UCSD-AML1 (cell line): ENCODE measurements at regions not wholly inside any gene's neighbourhood (a gene's known extent, or its start where the extent isn't known, plus 50 kb on each side); places are given as distances from the start of the nearest gene placed in this dataset.
"Not testable (repeated sequence)": the region's sequence is repeated elsewhere in the genome, so short reads cannot be mapped to it uniquely, and the experiment has no call there.

ENCODE experiments used
- DNase-seq: peaks from one replicate; lab custom pipeline; 2025; ENCODE audit not compliant: unreplicated experiment; lab: John Stamatoyannopoulos, UW

- DNase-seq, result no peak
These were observed 59.3 kb downstream of the BTBD3 start for GRCh38 chr20:11976966-11977365.

GRCh38 chr20:11978496-11978895 lies 60.8 kb downstream of the BTBD3 start:
- no peak for DNase-seq

- DNase-seq, result no peak
These were observed 61.8 kb downstream of the BTBD3 start for GRCh38 chr20:11979306-11979990.

GRCh38 chr20:11980263-11980662 lies 62.6 kb downstream of the BTBD3 start:
- DNase-seq, result no peak

- no peak for DNase-seq
These were observed 63.8 kb downstream of the BTBD3 start for GRCh38 chr20:11981366-11981947.

- no peak for DNase-seq
These were observed 64.7 kb downstream of the BTBD3 start for GRCh38 chr20:11982289-11982954.

GRCh38 chr20:11982955-11983470 lies 65.3 kb downstream of the BTBD3 start:
- DNase-seq, result no peak

- DNase-seq, result no peak
These were observed 69.3 kb downstream of the BTBD3 start for GRCh38 chr20:11986954-11987353.

DNA sequence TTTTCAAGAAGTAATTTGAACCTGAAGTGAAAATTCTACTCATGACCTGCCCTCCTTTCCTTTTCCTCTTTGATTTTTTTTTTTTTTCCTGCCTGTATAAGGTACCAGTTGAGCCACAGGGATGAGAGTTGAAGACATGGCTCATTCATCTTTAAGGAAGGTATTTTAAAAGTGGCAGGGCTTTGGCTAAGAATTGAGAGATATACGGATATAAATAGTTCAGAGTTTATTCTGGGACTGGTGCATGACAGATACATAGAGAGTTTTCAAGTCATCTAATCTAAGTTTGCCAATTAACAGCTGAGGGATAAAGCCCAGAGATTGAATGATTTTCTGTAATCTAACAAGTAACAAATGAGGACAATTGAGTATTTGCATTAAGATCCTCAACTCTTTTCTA lies 69.8 kb downstream of the BTBD3 start:
- DNase-seq, result no peak

DNA sequence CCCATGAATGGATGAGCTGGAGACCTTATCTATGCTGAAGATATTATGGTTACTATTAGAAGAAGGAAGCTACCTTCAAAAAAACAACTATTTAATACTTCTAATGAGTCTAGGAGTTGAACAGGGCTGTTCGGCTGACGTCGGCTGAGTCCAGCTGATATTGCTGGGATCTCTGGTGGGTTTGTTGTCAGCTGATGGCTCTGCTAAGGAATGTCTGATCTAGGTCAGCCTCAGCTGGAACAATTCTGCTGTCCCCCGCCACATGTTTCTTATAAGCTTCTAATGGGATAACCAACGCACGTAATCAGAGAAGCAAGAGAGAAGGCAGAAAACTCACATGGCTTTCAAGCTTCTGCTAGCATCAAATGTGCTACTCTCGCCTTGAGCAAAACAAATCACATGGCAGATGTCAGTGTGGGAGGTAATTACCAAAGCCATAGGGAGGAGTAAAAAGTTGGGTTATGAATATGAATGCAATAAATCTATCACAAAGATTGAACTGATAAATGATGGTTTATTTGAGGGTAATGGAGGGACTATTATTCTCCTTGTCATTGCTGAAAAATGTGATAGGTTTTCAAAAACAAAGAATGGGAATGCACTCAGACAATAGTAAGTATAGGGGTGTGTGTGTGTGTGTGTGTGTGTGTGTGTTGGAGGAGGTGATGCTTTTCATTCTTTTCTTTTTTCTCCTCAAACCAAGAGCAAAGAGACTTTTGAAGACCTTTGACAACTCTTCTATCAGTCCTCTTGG lies 71.5 kb downstream of the BTBD3 start:
- no peak for DNase-seq

- DNase-seq, result no peak
These were observed 74.7 kb downstream of the BTBD3 start for GRCh38 chr20:11992426-11992825.

DNA sequence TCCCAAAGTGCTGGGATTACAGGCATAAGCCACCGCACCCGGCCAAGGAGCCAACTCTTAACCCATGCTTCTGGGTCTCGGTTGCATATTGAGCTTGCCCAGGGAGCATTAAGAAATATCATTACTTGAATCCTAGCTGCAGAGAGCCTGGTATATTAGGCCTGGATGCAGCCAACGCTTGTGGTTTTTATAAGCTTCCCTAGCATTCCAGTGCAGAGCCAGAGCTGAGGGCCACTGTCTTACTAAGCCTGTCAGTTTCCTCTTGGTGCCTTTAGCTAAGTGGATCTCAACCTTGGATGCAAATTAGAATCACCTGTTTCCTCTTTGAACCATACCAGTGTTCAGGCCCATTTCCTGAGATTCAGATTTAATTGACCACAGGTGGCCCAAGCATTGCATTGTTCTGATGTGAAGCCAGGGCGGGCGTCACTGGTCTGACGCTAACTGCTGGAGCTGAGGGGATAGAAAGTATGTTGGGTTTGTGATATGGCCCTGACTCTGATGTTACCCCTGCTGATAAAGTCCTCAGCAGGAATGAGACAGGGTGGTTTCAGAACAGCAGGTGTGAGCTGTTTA lies 76.3 kb downstream of the BTBD3 start:
- no peak for DNase-seq

GRCh38 chr20:11995805-11996567 lies 78.3 kb downstream of the BTBD3 start:
- DNase-seq, result no peak

DNA sequence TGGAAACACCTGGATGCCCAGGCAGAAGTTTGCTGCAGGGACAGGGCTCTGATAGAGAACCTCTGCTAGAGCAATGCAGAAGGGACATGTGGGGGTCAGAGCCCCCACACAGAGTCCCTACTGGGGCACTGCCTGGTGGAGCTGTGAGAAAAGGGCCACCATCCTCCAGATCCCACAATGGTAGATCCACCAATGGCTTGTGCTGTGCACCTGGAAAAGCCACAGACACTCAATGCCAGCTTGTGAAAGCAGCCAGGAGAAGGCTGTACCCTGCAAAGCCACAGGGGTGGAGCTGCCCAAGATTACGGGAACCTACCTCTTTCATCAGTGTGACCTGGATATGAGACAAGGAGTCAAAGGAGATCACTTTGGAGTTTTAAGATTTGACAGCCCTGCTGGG lies 87.1 kb downstream of the BTBD3 start:
- DNase-seq, result not testable (repeated sequence)

DNA sequence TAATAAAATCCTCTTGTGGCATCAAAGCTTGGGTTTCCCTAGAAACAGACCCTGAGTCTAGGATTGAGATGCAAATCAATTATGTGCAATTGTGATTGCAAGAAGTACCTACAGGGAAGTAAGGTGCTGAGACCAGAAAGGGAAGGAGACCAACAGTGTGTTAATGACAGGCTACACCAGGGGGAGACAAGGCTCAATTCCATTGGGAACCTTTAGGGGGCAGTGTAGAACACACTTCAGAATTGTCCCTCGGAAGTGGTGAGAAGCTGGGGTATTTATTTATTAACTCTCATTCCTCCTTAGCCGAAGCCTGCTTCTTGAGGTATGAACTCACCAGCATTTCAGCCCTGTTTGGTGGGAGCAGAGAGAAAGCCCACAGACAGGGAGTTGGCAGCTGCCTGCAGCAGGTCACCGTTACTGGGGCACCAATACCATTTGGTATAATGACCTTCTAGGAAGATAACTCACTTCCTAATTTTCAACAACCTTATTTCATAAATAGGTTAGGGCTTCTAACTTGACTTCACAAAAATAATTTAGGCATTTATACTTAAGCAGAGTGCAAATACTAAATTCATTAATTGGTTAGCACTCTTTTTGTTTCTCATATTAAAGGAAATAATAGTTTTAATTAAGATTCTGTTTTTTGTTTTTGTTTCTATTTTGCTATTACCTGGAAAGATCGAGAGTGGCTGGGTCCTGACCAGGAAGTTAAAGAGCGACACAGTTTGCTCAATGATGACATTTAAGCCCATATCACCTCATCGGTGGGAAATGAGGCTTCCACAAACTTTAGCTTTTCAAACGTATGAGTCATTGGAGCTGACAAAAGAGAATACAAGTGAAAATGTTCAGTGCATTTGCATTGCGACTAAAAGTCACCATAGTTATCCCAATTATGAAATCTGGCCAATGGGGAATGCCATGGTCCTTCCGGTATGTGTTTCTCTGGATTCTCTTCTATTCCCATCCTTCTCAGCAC lies 94.8 kb downstream of the BTBD3 start:
- peak; percentile 62 for DNase-seq

- no peak for DNase-seq
These were observed 96.6 kb downstream of the BTBD3 start for GRCh38 chr20:12014276-12014675.

DNA sequence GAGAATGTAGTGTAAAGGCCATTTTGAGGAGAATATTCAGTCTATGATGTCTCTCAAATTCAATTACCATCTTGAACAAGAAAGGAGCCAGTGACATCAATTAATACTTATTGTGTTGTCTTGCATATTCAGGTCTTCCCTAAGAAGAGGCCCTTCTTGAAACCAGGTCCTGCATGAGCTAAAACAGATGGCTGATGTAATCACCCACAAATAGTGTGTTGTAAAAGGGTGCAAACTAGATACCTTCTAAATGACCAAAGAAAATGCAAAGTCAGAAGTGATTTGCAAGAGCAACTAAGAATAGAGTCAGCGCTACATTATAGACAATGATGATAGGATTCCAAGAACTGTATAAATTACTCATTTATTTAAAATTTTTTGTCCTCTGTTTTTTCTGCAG lies 97.0 kb downstream of the BTBD3 start:
- no peak for DNase-seq

DNA sequence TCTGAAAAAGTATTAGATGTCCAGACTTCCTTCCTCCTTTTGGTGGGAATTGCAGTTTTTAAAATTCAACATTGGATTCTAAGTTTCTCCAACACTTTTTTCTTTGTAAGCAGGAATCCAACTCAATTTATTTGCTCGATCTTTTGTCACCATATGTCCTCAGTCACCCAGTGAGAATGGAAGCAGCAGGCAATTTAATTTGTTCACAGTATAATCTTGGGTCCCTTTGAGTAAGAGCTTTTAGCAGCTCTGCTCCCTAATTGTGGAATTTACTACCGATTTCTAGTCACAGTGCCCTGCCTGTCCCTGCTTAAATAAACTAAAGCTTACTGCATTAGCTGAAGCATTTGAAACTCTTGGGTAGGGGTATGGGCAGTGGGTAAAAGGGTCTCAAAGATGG lies 98.6 kb downstream of the BTBD3 start:
- no peak for DNase-seq

DNA sequence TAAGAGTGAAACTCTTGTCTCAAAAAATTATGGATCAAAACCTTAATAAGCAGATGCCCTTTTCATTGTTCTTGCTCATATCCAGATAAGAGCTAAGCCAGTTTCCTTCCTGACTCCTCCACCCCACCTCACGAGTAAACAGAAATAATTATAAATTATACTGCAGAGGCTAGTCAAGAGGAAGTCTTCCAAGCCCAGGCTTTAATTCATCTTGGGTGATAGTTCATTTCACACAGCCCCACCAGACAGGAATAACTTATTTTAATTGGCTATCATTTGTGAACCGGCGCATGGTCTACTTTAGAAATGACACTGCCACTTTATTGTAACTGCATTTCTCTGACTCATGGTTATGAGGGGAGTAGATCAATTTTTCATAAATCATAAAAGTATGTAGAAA lies 102.0 kb downstream of the BTBD3 start:
- DNase-seq, result no peak
